GM23248 (cell line): ENCODE measurements at regions not wholly inside any gene's neighbourhood (a gene's known extent, or its start where the extent isn't known, plus 50 kb on each side); places are given as distances from the start of the nearest gene placed in this dataset.

Source experiments
- DNase-seq: peaks from one replicate; pipeline ENCODE4 v3.0.0-alpha.2; 2015
- H2AFZ ChIP-seq: fragments of 200-600 bp; sonication (generic); 2 replicates; pipeline ENCODE4 v1.6.1; 2016; ENCODE audit warnings: antibody characterized with exemption
- H3F3A ChIP-seq: fragments of 200-600 bp; sonication (generic); 2 replicates; pipeline ENCODE4 v1.6.1; 2016; ENCODE audit warnings: mild to moderate bottlenecking, antibody characterized with exemption, mixed run types; ENCODE audit not compliant: insufficient read depth
- H3K27ac ChIP-seq: fragments of 200-600 bp; sonication (generic); 2 replicates; pipeline ENCODE4 v1.5.1; 2016; ENCODE audit warnings: mild to moderate bottlenecking
- H3K27me3 ChIP-seq: fragments of 200-600 bp; sonication (generic); replicated peaks from 2 replicates; pipeline ENCODE4 v1.6.1; 2016; ENCODE audit warnings: mild to moderate bottlenecking; ENCODE audit not compliant: insufficient read depth
- H3K36me3 ChIP-seq: fragments of 200-600 bp; sonication (generic); 2 replicates; pipeline ENCODE4 v1.6.1; 2016; ENCODE audit warnings: low read depth, mild to moderate bottlenecking
- H3K4me1 ChIP-seq: fragments of 200-600 bp; sonication (generic); 2 replicates; pipeline ENCODE4 v1.6.1; 2016; ENCODE audit warnings: mild to moderate bottlenecking; ENCODE audit not compliant: insufficient read depth
- H3K4me2 ChIP-seq: fragments of 200-600 bp; sonication (generic); one replicate; pipeline ENCODE4 v1.6.1; 2016; ENCODE audit warnings: mild to moderate bottlenecking; ENCODE audit not compliant: unreplicated experiment
- H3K4me3 ChIP-seq: fragments of 200-600 bp; sonication (generic); 2 replicates; pipeline ENCODE4 v1.5.1; 2016; ENCODE audit warnings: mild to moderate bottlenecking
- H3K79me2 ChIP-seq: fragments of 200-600 bp; sonication (generic); 2 replicates; pipeline ENCODE4 v1.6.1; 2016; ENCODE audit warnings: mild to moderate bottlenecking; ENCODE audit not compliant: insufficient read depth
- H3K9ac ChIP-seq: fragments of 200-600 bp; sonication (generic); 2 replicates; pipeline ENCODE4 v1.6.1; 2016; ENCODE audit warnings: mild to moderate bottlenecking
- H3K9me2 ChIP-seq: fragments of 200-600 bp; sonication (generic); 2 replicates; pipeline ENCODE4 v1.6.1; 2016; ENCODE audit warnings: mixed run types, mild to moderate bottlenecking, moderate library complexity; ENCODE audit not compliant: insufficient read depth
- H3K9me3 ChIP-seq: fragments of 200-600 bp; sonication (generic); one replicate; pipeline ENCODE4 v1.6.1; 2017; ENCODE audit warnings: low read depth
- H4K20me1 ChIP-seq: fragments of 200-600 bp; sonication (generic); 2 replicates; pipeline ENCODE4 v1.6.0; 2016; ENCODE audit not compliant: insufficient read depth
- EZH2 ChIP-seq: fragments of 200-600 bp; sonication (generic); IDR thresholded peaks from 2 replicates; pipeline ENCODE4 v1.6.1; 2018; ENCODE audit warnings: antibody characterized with exemption, mild to moderate bottlenecking; ENCODE audit not compliant: insufficient read depth, poor library complexity, severe bottlenecking
- EZH2phosphoT487 ChIP-seq: fragments of 200-600 bp; sonication (generic); IDR thresholded peaks from 2 replicates; pipeline ENCODE4 v1.6.1; 2018; ENCODE audit warnings: antibody characterized with exemption, moderate library complexity, mild to moderate bottlenecking, low read depth; ENCODE audit not compliant: insufficient read depth
- WGBS, 2 experiments: methylation state at CpG; one replicate each; pipeline ENCODE4 v1.1.6; 2015 to 2017; ENCODE audit warnings: low lambda C conversion rate in 2 of 2, low coverage in 1 of 2; ENCODE audit errors: missing lambda C conversion rate in 2 of 2; 5-methylcytosine and 5-hydroxymethylcytosine counted together
- in situ Hi-C: fragments of 300-500 bp; cut with MboI; formaldehyde crosslinking; loops from 2 replicates; pipeline ENCODE4 v1.15.0; 2020

DNA sequence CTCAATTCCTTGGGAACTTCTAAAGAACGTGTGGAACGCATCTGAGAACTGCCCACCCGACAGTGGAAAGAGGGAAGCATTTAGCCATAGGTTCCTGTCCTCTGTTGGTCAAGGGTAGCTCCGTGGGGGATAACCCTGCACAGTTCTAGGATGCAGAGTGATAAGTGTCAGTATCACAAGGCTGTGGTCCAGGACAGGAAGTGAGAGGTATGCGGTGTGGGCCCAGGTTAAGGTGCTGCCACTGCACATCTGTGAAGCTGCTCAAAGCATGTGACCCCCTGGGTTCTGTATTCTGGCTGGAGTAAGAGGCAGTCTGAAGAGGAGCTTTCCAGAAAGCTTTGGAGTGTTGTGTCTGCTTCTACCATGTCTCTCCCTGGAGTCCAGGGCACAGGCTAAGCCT is 51.7 kb upstream of the HES1 start:
- WGBS, 2 experiments, result 93 to 96% methylated on average over 5 of the region's 5 CpGs
- peaks cover 20% of the 10 kb centered on the region for H3K4me1 ChIP-seq
- no peaks in the 10 kb centered on the region for H4K20me1 ChIP-seq
- in situ Hi-C loops, result no loop called here
- no peak for DNase-seq
- H3K27me3 ChIP-seq, result 0 out of 2 replicates have a peak, but pooled peaks cover 5% of the 10 kb centered on the region
- no peak overlapping the region for H3K4me2 ChIP-seq
- no peaks in the 10 kb centered on the region for H3F3A ChIP-seq
- no peaks in the 10 kb centered on the region for H3K36me3 ChIP-seq
- H3K4me3 ChIP-seq, result no peak overlapping the region
- H3K9ac ChIP-seq, result no peak overlapping the region
- H3K9me3 ChIP-seq, result no peaks in the 10 kb centered on the region
- no peak overlapping the region for H2AFZ ChIP-seq
- TF ChIP-seq EZH2phosphoT487, result no peak
- TF ChIP-seq EZH2, result no peak
- no peaks in the 10 kb centered on the region for H3K79me2 ChIP-seq
- no peak overlapping the region for H3K27ac ChIP-seq
- H3K9me2 ChIP-seq, result no peaks in the 10 kb centered on the region
